ENCODE measurements at regions not wholly inside any gene's neighbourhood (a gene's known extent, or its start where the extent isn't known, plus 50 kb on each side); places are given as distances from the start of the nearest gene placed in this dataset.

DNA sequence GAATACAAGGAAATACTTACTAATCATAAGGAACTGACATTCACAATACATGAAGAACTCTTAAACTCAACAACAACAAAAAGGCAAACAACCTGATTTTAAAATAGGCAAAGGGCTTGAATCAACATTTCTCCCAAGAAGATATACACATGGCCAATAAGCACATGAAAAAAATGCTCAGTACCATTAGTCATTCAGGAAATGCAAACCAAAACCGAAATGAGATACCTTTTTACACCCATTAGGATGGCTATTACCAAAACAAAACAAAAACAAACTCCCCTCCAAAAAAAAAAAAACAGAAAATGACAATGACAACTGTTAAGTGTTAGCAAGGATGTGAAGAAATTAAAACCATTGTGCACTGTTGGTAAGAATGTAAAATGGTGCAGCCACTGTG, 104.1 kb upstream of the ZNF462 start:
- 31% methylated on average over 1 of the region's 1 CpG; no CpG with 5 or more reads in 1 of the 2 experiments for WGBS, 2 experiments (ENCODE audit: extremely low coverage in 1 of 2, insufficient coverage in 1 of 2, insufficient read length in 1 of 2, insufficient replicate concordance in 2 of 2, low coverage in 1 of 2, low lambda C conversion rate in 2 of 2, missing lambda C conversion rate in 1 of 2)
- H3K23ac ChIP-seq (ENCODE audit: insufficient read length) = no peak overlapping the region

More for the DNA sequence above, 104.1 kb upstream of the ZNF462 start:
- no peaks in the 10 kb centered on the region for H3K79me1 ChIP-seq (ENCODE audit: low read depth, low read length)
- H2BK15ac ChIP-seq (ENCODE audit: low read length) = no peak overlapping the region
- no peak overlapping the region for H3K18ac ChIP-seq (ENCODE audit: extremely low read depth, low read length)
- H3K4me2 ChIP-seq (ENCODE audit: insufficient read depth in 1 of 2, low read depth in 2 of 2, low read length in 2 of 2) = no peak overlapping the region; a peak in 1 of 4 replicates
- no peak overlapping the region for H2BK120ac ChIP-seq (replicated peaks; ENCODE audit: low read depth, low read length)
- H3K36me3 ChIP-seq (ENCODE audit: control insufficient read depth in 2 of 4, insufficient read depth in 4 of 4, low read length in 3 of 4) = no peaks in the 10 kb centered on the region
- no peaks in the 10 kb centered on the region for H3K23me2 ChIP-seq (ENCODE audit: low read depth, low read length)
- H3K27me3 ChIP-seq (replicated peaks in 1 of 4; ENCODE audit: control insufficient read depth in 3 of 4, extremely low read depth in 1 of 4, insufficient read depth in 3 of 4, low read length in 3 of 4) = no peaks in the 10 kb centered on the region
- no peak overlapping the region for H3K4ac ChIP-seq (replicated peaks; ENCODE audit: insufficient read length, low read depth, low read length)
- H3K27ac ChIP-seq (ENCODE audit: low read depth, low read length) = no peak overlapping the region
- no peak overlapping the region for H4K91ac ChIP-seq (replicated peaks; ENCODE audit: insufficient read length, low read length)
- TF ChIP-seq CTBP2 (IDR thresholded peaks at IDR 0.05; ENCODE audit: borderline replicate concordance, insufficient read depth, insufficient read length, low read length) (no peak), RAD21 (IDR thresholded peaks at IDR 0.05 in 1 of 2, conservative IDR thresholded peaks at IDR 0.05 in 1 of 2; ENCODE audit: low read depth in 2 of 2, low read length in 2 of 2) (no peak), SIRT6 (IDR thresholded peaks at IDR 0.05; ENCODE audit: low read length) (no peak), GABPA (IDR thresholded peaks at IDR 0.05; ENCODE audit: borderline replicate concordance, insufficient read depth, low read length) (no peak)
- H2AK5ac ChIP-seq (ENCODE audit: low read depth, low read length) = no peak overlapping the region
- no peak overlapping the region for H4K8ac ChIP-seq (ENCODE audit: extremely low read depth, insufficient read depth, low read length)
- peaks cover 0 to 8% (median 2%) of the 10 kb centered on the region in 4 experiments; a peak in 2 of 7 replicates for H3K4me1 ChIP-seq (replicated peaks in 1 of 4; ENCODE audit: control insufficient read depth in 3 of 4, insufficient read depth in 4 of 4, low read length in 3 of 4)
- no peak overlapping the region for H2AFZ ChIP-seq (ENCODE audit: low read length)
- no peak overlapping the region for H3K9ac ChIP-seq (replicated peaks in 1 of 4; ENCODE audit: extremely low read depth in 1 of 4, low read depth in 3 of 4, low read length in 3 of 4)
- DNase-seq (ENCODE audit: low read depth in 1 of 2, low spot score in 2 of 2) (no peak), FAIRE-seq (no peak)
- H3K9me3 ChIP-seq (ENCODE audit: insufficient read depth in 2 of 2, low read depth in 1 of 2, low read length in 1 of 2) = no peaks in the 10 kb centered on the region
- CTCF ChIA-PET (ENCODE audit: partially characterized antibody) = no interaction called here
- H2BK12ac ChIP-seq (ENCODE audit: low read depth, low read length) = no peak overlapping the region
- no peaks in the 10 kb centered on the region for H3K79me2 ChIP-seq (ENCODE audit: control insufficient read depth in 1 of 2, insufficient read depth in 2 of 2, low read length in 2 of 2)
- H3K56ac ChIP-seq (replicated peaks; ENCODE audit: insufficient read length, low read depth, low read length) = no peak overlapping the region
- no peak overlapping the region for H4K5ac ChIP-seq (ENCODE audit: insufficient read length, low read depth, low read length)
- POLR2A ChIA-PET (ENCODE audit: partially characterized antibody) = no interaction called here
- H2BK20ac ChIP-seq (ENCODE audit: low read length) = no peak overlapping the region
- no peak overlapping the region for H2BK5ac ChIP-seq (ENCODE audit: low read depth, low read length)
- no peaks in the 10 kb centered on the region for H4K20me1 ChIP-seq (replicated peaks in 1 of 2; ENCODE audit: control insufficient read depth in 1 of 2, insufficient read depth in 2 of 2, low read length in 2 of 2)
- no peak overlapping the region for H3K14ac ChIP-seq (ENCODE audit: insufficient read length)
- no peak overlapping the region for H3K4me3 ChIP-seq (ENCODE audit: extremely low read depth in 1 of 4, insufficient read depth in 2 of 4, low read depth in 3 of 4, low read length in 4 of 4)

All from H1 (cell line).